Mucosa of rectum (tissue), 2 donors: ENCODE measurements at regions not wholly inside any gene's neighbourhood (a gene's known extent, or its start where the extent isn't known, plus 50 kb on each side); places are given as distances from the start of the nearest gene placed in this dataset.
"Not testable (repeated sequence)": the region's sequence is repeated elsewhere in the genome, so short reads cannot be mapped to it uniquely, and the experiment has no call there.

ENCODE experiments used
- H3K27ac ChIP-seq, 2 donors: one replicate each; pipeline ENCODE4 v1.7.0; 2013; ENCODE audit warnings: inconsistent platforms in 2 of 2, low read depth in 2 of 2, low read length in 2 of 2
- H3K27me3 ChIP-seq, 2 donors: one replicate each; pipeline ENCODE4 v1.7.0; 2013; ENCODE audit warnings: low read length in 2 of 2; ENCODE audit not compliant: control insufficient read depth in 2 of 2, insufficient read depth in 2 of 2
- H3K36me3 ChIP-seq, 2 donors: one replicate each; pipeline ENCODE4 v1.7.0; 2013; ENCODE audit warnings: low read length in 2 of 2; ENCODE audit not compliant: control insufficient read depth in 2 of 2, insufficient read depth in 2 of 2
- H3K4me1 ChIP-seq, 2 donors: one replicate each; pipeline ENCODE4 v1.7.0; 2013; ENCODE audit warnings: low read length in 2 of 2, mild to moderate bottlenecking in 1 of 2; ENCODE audit not compliant: control insufficient read depth in 2 of 2, insufficient read depth in 2 of 2
- H3K4me3 ChIP-seq, 2 donors: one replicate each; pipeline ENCODE4 v1.7.0; 2013; ENCODE audit warnings: low read length in 2 of 2
- H3K9ac ChIP-seq, 2 donors: one replicate each; pipeline ENCODE4 v1.7.0; 2013; ENCODE audit warnings: low read length in 2 of 2, low read depth in 1 of 2, mild to moderate bottlenecking in 1 of 2
- H3K9me3 ChIP-seq, 2 donors: one replicate each; pipeline ENCODE4 v1.7.0; 2013; ENCODE audit warnings: low read length in 2 of 2; ENCODE audit not compliant: control insufficient read depth in 2 of 2
- donor health status: healthy.
- donor health status: Normal muscosa, but diverticular disease.

DNA sequence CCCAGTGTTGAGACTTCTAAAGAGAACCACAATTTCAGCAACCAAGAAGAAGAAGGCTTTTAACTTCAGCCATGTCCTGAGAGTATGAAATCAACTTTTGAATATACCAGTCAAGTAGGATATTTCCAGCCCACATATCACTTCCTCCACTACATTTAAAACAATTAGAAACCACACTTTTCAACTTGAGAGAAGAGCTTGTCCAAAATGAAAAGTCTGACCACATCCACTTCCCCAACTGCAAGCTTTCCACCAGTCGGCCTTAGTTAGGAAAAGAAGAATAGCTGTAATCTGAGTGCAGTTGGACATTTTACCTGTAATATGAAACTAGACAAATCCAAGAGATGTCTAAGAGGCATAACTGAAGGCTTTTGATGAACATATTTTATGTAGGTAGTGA, 101.9 kb upstream of the SLC7A11 start:
- Histone ChIP-seq H3K27me3 (no peaks in the 10 kb centered on the region), H3K9me3 (no peaks in the 10 kb centered on the region), H3K36me3 (no peaks in the 10 kb centered on the region), H3K4me1 (no peaks in the 10 kb centered on the region), H3K4me3 (no peak overlapping the region), H3K9ac (no peak overlapping the region), H3K27ac (no peak overlapping the region)

GRCh38 chr4:138341739-138342415, 99.7 kb upstream of the SLC7A11 start:
- H3K36me3 ChIP-seq: no peaks in the 10 kb centered on the region
- no peak overlapping the region for H3K27ac ChIP-seq
- H3K9me3 ChIP-seq: no peaks in the 10 kb centered on the region
- H3K4me3 ChIP-seq: no peak overlapping the region
- no peaks in the 10 kb centered on the region for H3K4me1 ChIP-seq
- no peaks in the 10 kb centered on the region for H3K27me3 ChIP-seq
- H3K9ac ChIP-seq: no peak overlapping the region

GRCh38 chr4:138338840-138339239, 96.7 kb upstream of the SLC7A11 start:
- H3K36me3 ChIP-seq: no peaks in the 10 kb centered on the region
- H3K4me3 ChIP-seq: no peak overlapping the region
- no peak overlapping the region for H3K9ac ChIP-seq
- no peak overlapping the region for H3K27ac ChIP-seq
- peaks cover 0 to 11% of the 10 kb centered on the region in 2 donors for H3K4me1 ChIP-seq
- H3K9me3 ChIP-seq: no peaks in the 10 kb centered on the region
- no peaks in the 10 kb centered on the region for H3K27me3 ChIP-seq

GRCh38 chr4:138338222-138338621, 96.1 kb upstream of the SLC7A11 start:
- not testable (repeated sequence) for H3K27me3 ChIP-seq

GRCh38 chr4:138334346-138335016, 92.3 kb upstream of the SLC7A11 start:
- H3K27ac ChIP-seq: peak overlapping the region; percentile 70 to 89
- no peaks in the 10 kb centered on the region for H3K27me3 ChIP-seq
- H3K9ac ChIP-seq: peak overlapping the region in 1 of 2 donors; percentile 21
- H3K9me3 ChIP-seq: no peaks in the 10 kb centered on the region
- no peaks in the 10 kb centered on the region for H3K36me3 ChIP-seq
- peaks cover 0 to 12% of the 10 kb centered on the region in 2 donors for H3K4me1 ChIP-seq
- H3K4me3 ChIP-seq: peak overlapping the region; percentile 53 to 56

More at GRCh38 chr4:138338222-138338621, 96.1 kb upstream of the SLC7A11 start:
- not testable (repeated sequence) for H3K4me3 ChIP-seq, H3K27ac ChIP-seq, H3K9ac ChIP-seq, H3K9me3 ChIP-seq, H3K36me3 ChIP-seq
- peaks cover 0 to 12% of the 10 kb centered on the region in 2 donors for H3K4me1 ChIP-seq

DNA sequence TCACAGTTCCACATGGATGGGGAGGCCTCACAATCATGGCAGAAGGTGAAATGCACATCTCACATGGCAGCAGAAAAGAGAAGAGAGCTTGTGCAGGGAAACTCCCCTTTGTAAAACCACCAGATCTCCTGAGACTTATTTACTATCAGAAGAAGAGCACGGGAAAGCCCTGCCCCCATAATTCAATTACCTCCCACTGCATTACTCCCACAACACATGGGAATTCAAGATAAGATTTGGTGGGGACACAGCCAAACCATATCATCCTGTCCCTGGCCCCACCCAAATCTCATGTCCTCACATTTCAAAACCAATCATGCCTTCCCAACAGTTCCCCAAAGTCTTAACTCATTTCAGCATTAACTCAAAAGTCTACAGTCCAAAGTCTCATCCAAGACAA, 90.3 kb upstream of the SLC7A11 start:
- H3K27ac ChIP-seq, H3K4me3 ChIP-seq, H3K27me3 ChIP-seq, H3K36me3 ChIP-seq, H3K9ac ChIP-seq, H3K9me3 ChIP-seq: not testable (repeated sequence)
- peaks cover 0 to 12% of the 10 kb centered on the region in 2 donors for H3K4me1 ChIP-seq

- Histone ChIP-seq H3K27me3 (no peaks in the 10 kb centered on the region), H3K9ac (no peak overlapping the region), H3K4me3 (no peak overlapping the region), H3K9me3 (no peaks in the 10 kb centered on the region), H3K27ac (no peak overlapping the region), H3K4me1 (peaks cover 0 to 12% of the 10 kb centered on the region in 2 donors), H3K36me3 (no peaks in the 10 kb centered on the region)
These were observed 88.4 kb upstream of the SLC7A11 start for GRCh38 chr4:138330531-138330930.

DNA sequence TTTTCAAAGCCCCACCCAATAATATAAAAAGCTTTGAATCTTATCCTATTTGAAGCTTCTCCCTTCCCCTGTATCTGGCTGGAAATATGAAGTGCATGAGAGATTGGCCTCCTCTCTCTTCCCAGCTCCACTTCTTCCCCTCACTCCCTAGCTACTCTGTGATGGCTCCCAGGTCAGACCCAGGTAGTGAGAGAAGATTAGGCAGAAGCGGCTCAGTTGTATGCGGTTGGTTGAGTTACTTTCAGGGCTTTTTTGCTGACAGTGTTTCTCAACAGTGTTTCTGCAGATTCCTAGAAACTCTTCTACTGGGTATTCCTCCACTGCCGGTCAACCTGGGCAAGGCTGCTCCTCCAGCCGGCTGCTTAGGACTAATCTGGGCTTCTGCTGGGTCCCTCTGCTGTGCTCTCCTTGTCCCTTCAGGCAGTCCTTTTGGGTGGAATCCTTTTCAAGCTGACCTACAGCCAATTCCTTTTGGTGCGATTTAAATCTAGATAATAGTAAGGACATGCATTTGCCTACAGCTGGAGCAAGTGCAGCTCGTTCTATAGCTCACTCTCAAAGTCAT, 87.4 kb upstream of the SLC7A11 start:
- peaks cover 0 to 8% of the 10 kb centered on the region in 2 donors for H3K4me1 ChIP-seq
- no peaks in the 10 kb centered on the region for H3K36me3 ChIP-seq
- no peak overlapping the region for H3K27ac ChIP-seq
- H3K9ac ChIP-seq: no peak overlapping the region
- no peaks in the 10 kb centered on the region for H3K27me3 ChIP-seq
- no peaks in the 10 kb centered on the region for H3K9me3 ChIP-seq
- H3K4me3 ChIP-seq: no peak overlapping the region

- Histone ChIP-seq H3K27ac (no peak overlapping the region), H3K4me1 (no peaks in the 10 kb centered on the region)
These were observed 85.2 kb upstream of the SLC7A11 start for GRCh38 chr4:138327338-138327737.

DNA sequence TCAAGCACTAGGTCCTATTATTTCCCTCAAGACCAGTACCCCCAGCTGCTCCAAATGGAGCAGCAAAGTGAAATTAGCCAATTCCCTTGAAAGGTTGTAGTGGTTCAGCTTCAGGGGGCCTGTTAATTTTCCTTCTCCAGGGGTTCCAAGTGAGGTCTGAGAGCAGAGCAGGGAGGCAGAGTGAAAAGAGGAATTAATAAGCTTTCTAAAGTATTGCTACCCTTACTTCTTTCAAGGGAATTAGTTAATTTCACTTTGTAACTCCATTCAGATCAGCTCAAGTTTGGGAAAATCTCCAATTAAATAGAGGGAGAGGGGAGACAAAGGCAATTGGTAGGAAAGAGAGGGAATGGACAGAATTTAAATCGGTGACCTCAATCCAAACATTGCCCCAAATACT, 78.7 kb upstream of the SLC7A11 start:
- H3K9ac ChIP-seq: no peak overlapping the region
- H3K4me3 ChIP-seq: no peak overlapping the region
- no peak overlapping the region for H3K27ac ChIP-seq
- H3K27me3 ChIP-seq: no peaks in the 10 kb centered on the region
- no peaks in the 10 kb centered on the region for H3K4me1 ChIP-seq
- H3K36me3 ChIP-seq: no peaks in the 10 kb centered on the region
- H3K9me3 ChIP-seq: no peaks in the 10 kb centered on the region

More at GRCh38 chr4:138327338-138327737, 85.2 kb upstream of the SLC7A11 start:
- H3K4me3 ChIP-seq: no peak overlapping the region
- no peaks in the 10 kb centered on the region for H3K27me3 ChIP-seq
- no peaks in the 10 kb centered on the region for H3K36me3 ChIP-seq
- no peaks in the 10 kb centered on the region for H3K9me3 ChIP-seq
- no peak overlapping the region for H3K9ac ChIP-seq
